Gastroesophageal sphincter (tissue), 3 donors: ENCODE measurements at regions not wholly inside any gene's neighbourhood (a gene's known extent, or its start where the extent isn't known, plus 50 kb on each side); places are given as distances from the start of the nearest gene placed in this dataset.

ENCODE experiments used
- POLR2A ChIP-seq, 2 donors: fragments of 450-650 bp; IDR thresholded peaks; one replicate each; pipeline ENCODE4 v1.6.1; 2017; ENCODE audit warnings: antibody characterized with exemption in 2 of 2, mild to moderate bottlenecking in 2 of 2, moderate library complexity in 1 of 2
- TF ChIP-seq, protein P1 (sequence below), 4 experiments: fragments of 200-600 bp in 2 of 4; fragments of 450-650 bp in 2 of 4; sonication (generic) in 1 of 4; IDR thresholded peaks; one replicate each; pipeline ENCODE4 v1.5.1; 2017 to 2019; ENCODE audit warnings: antibody characterized with exemption in 4 of 4, mild to moderate bottlenecking in 2 of 4, moderate library complexity in 2 of 4

DNA sequence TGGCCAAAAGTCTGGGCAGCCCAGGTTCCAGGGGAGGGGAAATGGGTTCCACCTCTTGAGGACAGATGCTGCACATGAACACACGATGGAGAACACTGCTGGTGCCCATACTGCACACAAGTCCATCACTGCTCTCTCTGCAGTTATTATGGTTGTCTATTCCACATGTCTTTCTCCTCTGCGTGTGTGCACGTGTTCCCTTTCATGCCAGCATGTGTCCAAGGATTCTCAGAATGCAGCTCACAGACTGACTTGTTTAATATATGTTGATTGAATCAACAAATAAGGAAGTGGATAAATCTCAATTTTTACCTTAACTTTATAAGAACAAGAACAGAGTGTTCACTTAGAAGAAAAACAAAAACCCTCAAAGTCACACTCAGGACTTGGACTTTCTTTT, 158.9 kb downstream of the FNDC1 start:
- no peak for TF ChIP-seq POLR2A (IDR thresholded peaks at IDR 0.05)
- TF ChIP-seq, protein P1, sequence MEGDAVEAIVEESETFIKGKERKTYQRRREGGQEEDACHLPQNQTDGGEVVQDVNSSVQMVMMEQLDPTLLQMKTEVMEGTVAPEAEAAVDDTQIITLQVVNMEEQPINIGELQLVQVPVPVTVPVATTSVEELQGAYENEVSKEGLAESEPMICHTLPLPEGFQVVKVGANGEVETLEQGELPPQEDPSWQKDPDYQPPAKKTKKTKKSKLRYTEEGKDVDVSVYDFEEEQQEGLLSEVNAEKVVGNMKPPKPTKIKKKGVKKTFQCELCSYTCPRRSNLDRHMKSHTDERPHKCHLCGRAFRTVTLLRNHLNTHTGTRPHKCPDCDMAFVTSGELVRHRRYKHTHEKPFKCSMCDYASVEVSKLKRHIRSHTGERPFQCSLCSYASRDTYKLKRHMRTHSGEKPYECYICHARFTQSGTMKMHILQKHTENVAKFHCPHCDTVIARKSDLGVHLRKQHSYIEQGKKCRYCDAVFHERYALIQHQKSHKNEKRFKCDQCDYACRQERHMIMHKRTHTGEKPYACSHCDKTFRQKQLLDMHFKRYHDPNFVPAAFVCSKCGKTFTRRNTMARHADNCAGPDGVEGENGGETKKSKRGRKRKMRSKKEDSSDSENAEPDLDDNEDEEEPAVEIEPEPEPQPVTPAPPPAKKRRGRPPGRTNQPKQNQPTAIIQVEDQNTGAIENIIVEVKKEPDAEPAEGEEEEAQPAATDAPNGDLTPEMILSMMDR (IDR thresholded peaks at IDR 0.05) = no peak
